ENCODE measurements at regions not wholly inside any gene's neighbourhood (a gene's known extent, or its start where the extent isn't known, plus 50 kb on each side); places are given as distances from the start of the nearest gene placed in this dataset.

GRCh38 chr2:175234153-175234552, 52.6 kb upstream of the ATP5MC3 start:
- DNase-seq (ENCODE audit: low read depth, low spot score): no peak
- dilution Hi-C loops (cut with MboI; ENCODE audit: extremely low pct_ligation_motif_present, low sequenced_read_pairs) (no loop called here), intact Hi-C loops (cut with micrococcal nuclease) (no loop called here)
- no peak overlapping the region for H2AFZ ChIP-seq (ENCODE audit: low read depth, low read length)
- TF ChIP-seq MYC (IDR thresholded peaks at IDR 0.05; ENCODE audit: low read depth, low read length) (no peak), GATA2 (IDR thresholded peaks at IDR 0.05; ENCODE audit: insufficient read depth, insufficient read length, low read depth, low read length) (no peak), EZH2 (IDR thresholded peaks at IDR 0.05; ENCODE audit: borderline replicate concordance, low read depth, low read length, severe bottlenecking) (no peak), FOS (IDR thresholded peaks at IDR 0.05; ENCODE audit: borderline replicate concordance, insufficient read depth, low read length) (no peak), JUN (IDR thresholded peaks at IDR 0.05; ENCODE audit: borderline replicate concordance, insufficient read depth, insufficient read length, low read depth) (no peak), CTCF (IDR thresholded peaks at IDR 0.05; ENCODE audit: extremely low read depth in 1 of 2, insufficient read depth in 1 of 2, low read depth in 1 of 2, low read length in 2 of 2) (no peak), POLR2A (IDR thresholded peaks at IDR 0.05; ENCODE audit: low read depth, low read length) (no peak), MAX (IDR thresholded peaks at IDR 0.05; ENCODE audit: insufficient read depth, insufficient read length) (no peak), POLR2AphosphoS5 (IDR thresholded peaks at IDR 0.05; ENCODE audit: insufficient read depth, low read depth, low read length) (no peak)
- H3K79me2 ChIP-seq (ENCODE audit: control insufficient read depth, insufficient read depth, low read length): no peaks in the 10 kb centered on the region
- ChIA-PET CTCF (interaction anchor here (1.7 kb wide), 1 partner anchor 17 kb away, joined by 13 read pairs; no protein-coding TSS in a partner anchor), POLR2A (no interaction called here)
- BruUV-seq (replicated peaks): no TSS peak
- no peak for FAIRE-seq
- no peak overlapping the region for H3K9ac ChIP-seq (replicated peaks; ENCODE audit: extremely low read depth, insufficient read depth, low read length)
- no peak overlapping the region for H3K4me2 ChIP-seq (ENCODE audit: insufficient read depth, low read length)
- H3K4me1 ChIP-seq (ENCODE audit: control insufficient read depth, extremely low read depth, insufficient read depth, low read length): no peaks in the 10 kb centered on the region
- no peaks in the 10 kb centered on the region for H4K20me1 ChIP-seq (replicated peaks; ENCODE audit: control insufficient read depth, extremely low read depth, insufficient read depth, low read length)
- no peak overlapping the region for H3K27ac ChIP-seq (ENCODE audit: insufficient read depth, low read depth, low read length)
- no peaks in the 10 kb centered on the region for H3K9me3 ChIP-seq (replicated peaks; ENCODE audit: control insufficient read depth, insufficient read depth, low read length)
- H3K36me3 ChIP-seq (ENCODE audit: control insufficient read depth in 2 of 2, extremely low read depth in 1 of 2, insufficient read depth in 2 of 2, low read length in 2 of 2): no peaks in the 10 kb centered on the region
- H3K27me3 ChIP-seq (ENCODE audit: control insufficient read depth in 2 of 2, insufficient read depth in 2 of 2, low read length in 2 of 2): no peaks in the 10 kb centered on the region
- no peak overlapping the region for H3K4me3 ChIP-seq (replicated peaks in 1 of 3; ENCODE audit: insufficient read depth in 1 of 3, low read depth in 1 of 3, low read length in 3 of 3)
- H3K9me1 ChIP-seq (replicated peaks; ENCODE audit: control insufficient read depth, extremely low read depth, insufficient read depth, low read length): no peaks in the 10 kb centered on the region

Measured in endothelial cell of umbilical vein (primary cell).